ENCODE measurements at regions not wholly inside any gene's neighbourhood (a gene's known extent, or its start where the extent isn't known, plus 50 kb on each side); places are given as distances from the start of the nearest gene placed in this dataset.
A peak's percentile ranks its signal among the peaks of the same experiment; 100 is the strongest.

GRCh38 chr2:150127346-150127990 is 360.0 kb downstream of the RND3 start:
- TF ChIP-seq ESRRG (CRISPR knock-in tag; IDR thresholded peaks at IDR 0.05) (no peak), BACH2 (CRISPR knock-in tag; IDR thresholded peaks at IDR 0.05; ENCODE audit: borderline replicate concordance) (no peak), ZFP3 (CRISPR knock-in tag; IDR thresholded peaks at IDR 0.05) (no peak), ZC3H10 (CRISPR knock-in tag; IDR thresholded peaks at IDR 0.05) (no peak), ARNTL (CRISPR knock-in tag; IDR thresholded peaks at IDR 0.05; ENCODE audit: borderline replicate concordance, low read depth) (no peak), PPARA (CRISPR knock-in tag; IDR thresholded peaks at IDR 0.05; ENCODE audit: borderline replicate concordance) (no peak), POU6F1 (CRISPR knock-in tag; IDR thresholded peaks at IDR 0.05; ENCODE audit: borderline replicate concordance, low read depth) (no peak), RARB (CRISPR knock-in tag; IDR thresholded peaks at IDR 0.05) (no peak), ZFP30 (CRISPR knock-in tag; IDR thresholded peaks at IDR 0.05) (no peak), TSHZ2 (CRISPR knock-in tag; IDR thresholded peaks at IDR 0.05) (no peak), ISL1 (CRISPR knock-in tag; IDR thresholded peaks at IDR 0.05) (no peak), CSDC2 (CRISPR knock-in tag; IDR thresholded peaks at IDR 0.05) (no peak), SNAI2 (CRISPR knock-in tag; IDR thresholded peaks at IDR 0.05) (no peak), PATZ1 (CRISPR knock-in tag; IDR thresholded peaks at IDR 0.05; ENCODE audit: borderline replicate concordance) (no peak), GLIS3 (CRISPR knock-in tag; IDR thresholded peaks at IDR 0.05) (no peak)
- ATAC-seq, result no peak

- TF ChIP-seq TSHZ2 (CRISPR knock-in tag; IDR thresholded peaks at IDR 0.05), result no peak
- no peak for TF ChIP-seq ZNF8 (CRISPR knock-in tag; IDR thresholded peaks at IDR 0.05)
- TF ChIP-seq PPARA (CRISPR knock-in tag; IDR thresholded peaks at IDR 0.05; ENCODE audit: borderline replicate concordance), result no peak
- TF ChIP-seq PATZ1 (CRISPR knock-in tag; IDR thresholded peaks at IDR 0.05; ENCODE audit: borderline replicate concordance), result no peak
- TF ChIP-seq ZC3H10 (CRISPR knock-in tag; IDR thresholded peaks at IDR 0.05), result no peak
- no peak for TF ChIP-seq ZFP3 (CRISPR knock-in tag; IDR thresholded peaks at IDR 0.05)
- TF ChIP-seq POU6F1 (CRISPR knock-in tag; IDR thresholded peaks at IDR 0.05; ENCODE audit: borderline replicate concordance, low read depth), result no peak
- no peak for TF ChIP-seq ZFP30 (CRISPR knock-in tag; IDR thresholded peaks at IDR 0.05)
- no peak for TF ChIP-seq ESRRG (CRISPR knock-in tag; IDR thresholded peaks at IDR 0.05)
- no peak for TF ChIP-seq BACH2 (CRISPR knock-in tag; IDR thresholded peaks at IDR 0.05; ENCODE audit: borderline replicate concordance)
- TF ChIP-seq SNAI2 (CRISPR knock-in tag; IDR thresholded peaks at IDR 0.05), result no peak
- peak; percentile 22; the same call in 2 of the 3 replicates for ATAC-seq
Observed at GRCh38 chr2:150126839-150127238, 360.6 kb downstream of the RND3 start.

All from SK-N-SH treated with all-trans-retinoic acid at 6 μM for 48 hours (cell line).